RWPE1 (cell line): ENCODE measurements at regions not wholly inside any gene's neighbourhood (a gene's known extent, or its start where the extent isn't known, plus 50 kb on each side); places are given as distances from the start of the nearest gene placed in this dataset.

ENCODE experiments used
- CTCF ChIA-PET: fragments of 350-600 bp; sonication (Branson Sonifier 250); formaldehyde crosslinking; extraction: SDS; loops from one replicate; lab custom pipeline; 2021; lab: Yijun Ruan, JAX
- POLR2A ChIA-PET: fragments of 400-600 bp; formaldehyde crosslinking; extraction: SDS; loops from one replicate; lab custom pipeline; 2020; ENCODE audit warnings: antibody characterized with exemption; ENCODE audit not compliant: low non-redundant PET; lab: Yijun Ruan, JAX
- DNase-seq: peaks from one replicate; pipeline ENCODE4 v3.0.0; 2012; ENCODE audit warnings: low spot score
- H3K27ac ChIP-seq: fragments of 450-650 bp; 2 replicates; pipeline ENCODE4 v1.5.1; 2017
- TF ChIP-seq, protein P1 (sequence below): fragments of 450-650 bp; conservative IDR thresholded peaks from 2 replicates; pipeline ENCODE4 v1.5.1; 2017; ENCODE audit warnings: low read depth, mild to moderate bottlenecking

DNA sequence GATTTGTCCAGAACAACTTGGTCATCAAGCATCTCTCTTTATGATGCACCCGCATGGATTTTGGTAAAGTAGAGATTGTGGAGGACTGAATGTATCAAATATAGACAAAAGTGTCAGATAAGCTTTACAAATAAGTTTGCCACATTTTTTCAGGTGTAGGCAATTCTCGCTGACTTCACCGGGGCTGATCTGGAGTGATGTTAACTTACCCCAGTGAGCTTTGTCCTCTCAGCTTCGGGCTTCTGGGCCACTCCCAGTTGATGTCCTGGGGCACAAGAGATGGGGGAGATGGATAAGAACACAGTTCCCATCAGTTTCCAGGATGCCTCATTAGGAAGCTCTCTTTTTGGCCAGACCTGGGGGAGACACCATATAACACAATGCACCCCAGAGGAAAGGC, 117.7 kb downstream of the ETS2 start:
- ChIA-PET POLR2A (no interaction called here), CTCF (interaction anchor here (0.6 kb wide), 1 partner anchor 37 kb away, joined by 5 read pairs; no protein-coding TSS in a partner anchor)
- no peak for DNase-seq
- H3K27ac ChIP-seq = no peak overlapping the region
- TF ChIP-seq, protein P1, sequence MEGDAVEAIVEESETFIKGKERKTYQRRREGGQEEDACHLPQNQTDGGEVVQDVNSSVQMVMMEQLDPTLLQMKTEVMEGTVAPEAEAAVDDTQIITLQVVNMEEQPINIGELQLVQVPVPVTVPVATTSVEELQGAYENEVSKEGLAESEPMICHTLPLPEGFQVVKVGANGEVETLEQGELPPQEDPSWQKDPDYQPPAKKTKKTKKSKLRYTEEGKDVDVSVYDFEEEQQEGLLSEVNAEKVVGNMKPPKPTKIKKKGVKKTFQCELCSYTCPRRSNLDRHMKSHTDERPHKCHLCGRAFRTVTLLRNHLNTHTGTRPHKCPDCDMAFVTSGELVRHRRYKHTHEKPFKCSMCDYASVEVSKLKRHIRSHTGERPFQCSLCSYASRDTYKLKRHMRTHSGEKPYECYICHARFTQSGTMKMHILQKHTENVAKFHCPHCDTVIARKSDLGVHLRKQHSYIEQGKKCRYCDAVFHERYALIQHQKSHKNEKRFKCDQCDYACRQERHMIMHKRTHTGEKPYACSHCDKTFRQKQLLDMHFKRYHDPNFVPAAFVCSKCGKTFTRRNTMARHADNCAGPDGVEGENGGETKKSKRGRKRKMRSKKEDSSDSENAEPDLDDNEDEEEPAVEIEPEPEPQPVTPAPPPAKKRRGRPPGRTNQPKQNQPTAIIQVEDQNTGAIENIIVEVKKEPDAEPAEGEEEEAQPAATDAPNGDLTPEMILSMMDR = no peak

GRCh38 chr21:38922474-38923235, 116.9 kb downstream of the ETS2 start:
- POLR2A ChIA-PET = no interaction called here
- TF ChIP-seq, protein P1 = no peak
- H3K27ac ChIP-seq = no peak overlapping the region
- CTCF ChIA-PET = interaction anchor here (0.6 kb wide), 1 partner anchor 36 kb away, joined by 5 read pairs; no protein-coding TSS in a partner anchor
- no peak for DNase-seq

- ChIA-PET CTCF (no interaction called here), POLR2A (no interaction called here)
- TF ChIP-seq, protein P1 = no peak
- DNase-seq = no peak
- peak overlapping the region; percentile 67 for H3K27ac ChIP-seq
Observed at GRCh38 chr21:38921511-38922251, 116.0 kb downstream of the ETS2 start.

- DNase-seq = no peak
- ChIA-PET POLR2A (no interaction called here), CTCF (no interaction called here)
- H3K27ac ChIP-seq = peak overlapping the region; percentile 67
- TF ChIP-seq, protein P1 = no peak
Observed at GRCh38 chr21:38920631-38921398, 115.1 kb downstream of the ETS2 start.

GRCh38 chr21:38918607-38919346, 113.0 kb downstream of the ETS2 start:
- TF ChIP-seq, protein P1 = no peak
- ChIA-PET CTCF (interaction anchor here (0.6 kb wide), 1 partner anchor 103 kb away, joined by 3 read pairs; no protein-coding TSS in a partner anchor), POLR2A (no interaction called here)
- DNase-seq = no peak
- H3K27ac ChIP-seq = no peak overlapping the region
